GM18907 (cell line): ENCODE measurements at regions not wholly inside any gene's neighbourhood (a gene's known extent, or its start where the extent isn't known, plus 50 kb on each side); places are given as distances from the start of the nearest gene placed in this dataset.
"Not testable (repeated sequence)": the region's sequence is repeated elsewhere in the genome, so short reads cannot be mapped to it uniquely, and the experiment has no call there.

ENCODE experiments used
- ATAC-seq: cut with Tn5 transposase; IDR thresholded peaks from one replicate; pipeline ENCODE4 v1.9.1; 2021; ENCODE audit warnings: mild to moderate bottlenecking, moderate library complexity; ENCODE audit not compliant: unreplicated experiment

- no peak for ATAC-seq
These were observed 50.6 kb upstream of the SLC44A3 start for GRCh38 chr1:94769551-94769950.

- ATAC-seq = no peak
These were observed 52.1 kb upstream of the SLC44A3 start for GRCh38 chr1:94768036-94768435.

GRCh38 chr1:94765958-94766357, 54.2 kb upstream of the SLC44A3 start:
- no peak for ATAC-seq

GRCh38 chr1:94759188-94759587, 61.0 kb upstream of the SLC44A3 start:
- ATAC-seq = no peak

GRCh38 chr1:94757931-94758330, 62.2 kb upstream of the SLC44A3 start:
- ATAC-seq = no peak

GRCh38 chr1:94755675-94756074, 64.5 kb upstream of the SLC44A3 start:
- no peak for ATAC-seq

GRCh38 chr1:94755016-94755415, 65.1 kb upstream of the SLC44A3 start:
- ATAC-seq = not testable (repeated sequence)

- ATAC-seq = no peak
These were observed 65.6 kb upstream of the SLC44A3 start for GRCh38 chr1:94754570-94754969.

GRCh38 chr1:94754095-94754494, 66.1 kb upstream of the SLC44A3 start:
- ATAC-seq = no peak

- ATAC-seq = no peak
These were observed 66.8 kb upstream of the SLC44A3 start for GRCh38 chr1:94753171-94753972.

GRCh38 chr1:94751483-94751882, 68.7 kb upstream of the SLC44A3 start:
- not testable (repeated sequence) for ATAC-seq

- ATAC-seq = no peak
These were observed 73.3 kb upstream of the SLC44A3 start for GRCh38 chr1:94746635-94747525.

- no peak for ATAC-seq
These were observed 74.4 kb upstream of the SLC44A3 start for GRCh38 chr1:94745742-94746141.

GRCh38 chr1:94743862-94744261, 76.3 kb upstream of the SLC44A3 start:
- no peak for ATAC-seq

GRCh38 chr1:94741996-94742395, 78.2 kb upstream of the SLC44A3 start:
- no peak for ATAC-seq

GRCh38 chr1:94741510-94741909, 78.6 kb upstream of the SLC44A3 start:
- no peak for ATAC-seq

GRCh38 chr1:94739521-94740061, 80.6 kb upstream of the SLC44A3 start:
- ATAC-seq = no peak

GRCh38 chr1:94738371-94738770, 81.8 kb upstream of the SLC44A3 start:
- ATAC-seq = no peak

GRCh38 chr1:94737124-94737998, 82.8 kb upstream of the SLC44A3 start:
- ATAC-seq = no peak

- no peak for ATAC-seq
These were observed 83.6 kb upstream of the SLC44A3 start for GRCh38 chr1:94736549-94736948.

GRCh38 chr1:94736073-94736472, 84.1 kb upstream of the SLC44A3 start:
- ATAC-seq = no peak
